ENCODE measurements at regions not wholly inside any gene's neighbourhood (a gene's known extent, or its start where the extent isn't known, plus 50 kb on each side); places are given as distances from the start of the nearest gene placed in this dataset.

DNA sequence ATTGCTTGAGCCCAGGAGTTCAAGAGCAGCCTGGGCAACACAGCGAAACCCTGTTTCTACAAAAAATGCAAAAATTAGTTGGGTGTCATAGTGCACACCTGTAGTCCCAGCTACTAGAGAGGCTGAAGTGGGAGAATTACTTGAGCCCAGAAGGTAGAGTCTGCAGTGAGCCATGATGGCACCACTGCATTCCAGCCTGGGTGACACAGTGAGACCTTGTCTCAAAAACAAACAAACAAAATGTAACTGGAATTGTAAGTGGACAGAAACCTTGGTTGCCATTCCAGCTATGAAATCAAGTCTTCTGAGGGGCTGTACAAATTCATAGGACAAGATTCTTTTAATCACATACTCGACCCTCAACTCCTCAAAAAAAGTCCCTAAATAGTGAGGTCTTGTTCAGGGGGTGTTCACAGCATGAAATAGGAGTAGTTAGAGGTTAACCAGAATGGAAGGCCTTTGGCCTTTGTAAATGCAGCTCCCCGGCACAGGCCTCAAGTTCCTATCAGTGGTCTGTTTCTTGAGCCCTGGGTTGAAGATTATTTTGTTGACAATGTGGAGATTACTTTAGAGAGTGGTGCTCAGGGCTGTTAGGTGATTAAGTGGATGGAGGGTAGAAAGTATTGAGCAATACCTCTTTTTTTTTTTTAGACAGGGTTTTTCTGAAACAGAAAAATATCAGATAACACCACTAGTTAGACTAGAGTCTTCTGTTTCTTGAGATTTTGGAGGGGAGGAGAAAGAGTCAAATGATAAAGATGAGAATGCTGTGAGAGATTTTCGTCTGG lies 138.7 kb upstream of the ZNF648 start:
- peaks cover 0 to 27% (median 0%) of the 10 kb centered on the region in 3 donors for H3K4me1 ChIP-seq
- ATAC-seq (peak; percentile 58 to 89 (median 78)), DNase-seq (peak in 1 of 6 donors; percentile 38), FAIRE-seq (no peak)
- TF ChIP-seq, protein P1, sequence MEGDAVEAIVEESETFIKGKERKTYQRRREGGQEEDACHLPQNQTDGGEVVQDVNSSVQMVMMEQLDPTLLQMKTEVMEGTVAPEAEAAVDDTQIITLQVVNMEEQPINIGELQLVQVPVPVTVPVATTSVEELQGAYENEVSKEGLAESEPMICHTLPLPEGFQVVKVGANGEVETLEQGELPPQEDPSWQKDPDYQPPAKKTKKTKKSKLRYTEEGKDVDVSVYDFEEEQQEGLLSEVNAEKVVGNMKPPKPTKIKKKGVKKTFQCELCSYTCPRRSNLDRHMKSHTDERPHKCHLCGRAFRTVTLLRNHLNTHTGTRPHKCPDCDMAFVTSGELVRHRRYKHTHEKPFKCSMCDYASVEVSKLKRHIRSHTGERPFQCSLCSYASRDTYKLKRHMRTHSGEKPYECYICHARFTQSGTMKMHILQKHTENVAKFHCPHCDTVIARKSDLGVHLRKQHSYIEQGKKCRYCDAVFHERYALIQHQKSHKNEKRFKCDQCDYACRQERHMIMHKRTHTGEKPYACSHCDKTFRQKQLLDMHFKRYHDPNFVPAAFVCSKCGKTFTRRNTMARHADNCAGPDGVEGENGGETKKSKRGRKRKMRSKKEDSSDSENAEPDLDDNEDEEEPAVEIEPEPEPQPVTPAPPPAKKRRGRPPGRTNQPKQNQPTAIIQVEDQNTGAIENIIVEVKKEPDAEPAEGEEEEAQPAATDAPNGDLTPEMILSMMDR (IDR thresholded peaks at IDR 0.05): no peak
- peak overlapping the region in 1 of 4 donors; percentile 19 for H3K27ac ChIP-seq
- no peak overlapping the region for H3K4me3 ChIP-seq
- intact Hi-C loops (cut with DNase I): no loop called here
- WGBS, 2 donors: 48 to 52% methylated on average over 4 of the region's 4 CpGs
- H3K27me3 ChIP-seq: no peaks in the 10 kb centered on the region
- no peaks in the 10 kb centered on the region for H3K36me3 ChIP-seq
- no peaks in the 10 kb centered on the region for H3K9me3 ChIP-seq

DNA sequence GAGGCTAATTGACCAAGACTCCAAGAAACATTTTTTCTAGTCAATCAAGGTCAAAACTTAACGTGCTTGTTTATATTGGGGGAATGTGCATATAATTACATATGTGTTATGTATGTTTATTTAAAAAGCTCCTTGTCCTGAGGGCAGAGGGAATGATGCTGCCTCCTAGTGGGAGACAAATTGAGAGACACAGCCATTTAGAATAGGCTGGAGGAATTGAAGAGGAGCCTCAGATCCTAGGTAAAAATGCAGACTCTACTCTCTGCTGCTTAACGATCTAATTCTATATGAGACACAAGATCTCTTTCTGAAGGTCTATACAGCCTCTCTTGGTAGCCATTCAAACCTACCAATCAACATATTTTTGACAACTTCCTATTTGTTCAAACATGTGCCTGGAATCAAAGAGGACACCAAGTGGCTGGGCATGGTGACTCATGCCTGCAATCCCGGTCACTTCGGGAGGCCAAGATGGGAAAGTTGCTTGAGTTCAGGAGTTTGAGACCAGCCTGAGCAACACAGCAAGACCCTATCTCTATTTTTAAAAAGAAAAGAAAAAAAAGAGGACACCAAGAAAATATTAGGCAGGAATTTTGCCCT lies 136.6 kb upstream of the ZNF648 start:
- no peaks in the 10 kb centered on the region for H3K36me3 ChIP-seq
- WGBS, 2 donors: 72% methylated on average over 4 of the region's 4 CpGs
- DNase-seq: no peak
- no peaks in the 10 kb centered on the region for H3K9me3 ChIP-seq
- H3K27ac ChIP-seq: peak overlapping the region in 1 of 4 donors; percentile 21
- FAIRE-seq: no peak
- intact Hi-C loops (cut with DNase I): no loop called here
- TF ChIP-seq, protein P1 (IDR thresholded peaks at IDR 0.05): no peak
- H3K4me3 ChIP-seq: no peak overlapping the region
- peaks cover 0 to 27% (median 0%) of the 10 kb centered on the region in 3 donors for H3K4me1 ChIP-seq
- peak in 2 of 4 donors; percentile 20 to 36 for ATAC-seq
- no peaks in the 10 kb centered on the region for H3K27me3 ChIP-seq

GRCh38 chr1:182196897-182197870 lies 135.7 kb upstream of the ZNF648 start:
- peaks cover 0 to 27% (median 0%) of the 10 kb centered on the region in 3 donors for H3K4me1 ChIP-seq
- FAIRE-seq (no peak), DNase-seq (no peak), ATAC-seq (peak in 3 of 4 donors; percentile 29 to 62 (median 38))
- H3K36me3 ChIP-seq: no peaks in the 10 kb centered on the region
- intact Hi-C loops (cut with DNase I): no loop called here
- TF ChIP-seq, protein P1 (IDR thresholded peaks at IDR 0.05): no peak
- WGBS, 2 donors: 42 to 44% methylated on average over 7 of the region's 7 CpGs
- H3K4me3 ChIP-seq: no peak overlapping the region
- H3K27me3 ChIP-seq: no peaks in the 10 kb centered on the region
- no peaks in the 10 kb centered on the region for H3K9me3 ChIP-seq
- H3K27ac ChIP-seq: peak overlapping the region in 1 of 4 donors; percentile 21

GRCh38 chr1:182195733-182196132 lies 134.2 kb upstream of the ZNF648 start:
- H3K9me3 ChIP-seq: no peaks in the 10 kb centered on the region
- FAIRE-seq (no peak), ATAC-seq (no peak), DNase-seq (no peak)
- no peak overlapping the region for H3K4me3 ChIP-seq
- intact Hi-C loops (cut with DNase I): no loop called here
- no peaks in the 10 kb centered on the region for H3K27me3 ChIP-seq
- WGBS, 2 donors: 76 to 97% methylated on average over 1 of the region's 1 CpG
- TF ChIP-seq, protein P1 (IDR thresholded peaks at IDR 0.05): no peak
- H3K4me1 ChIP-seq: peaks cover 0 to 22% (median 0%) of the 10 kb centered on the region in 3 donors
- H3K36me3 ChIP-seq: no peaks in the 10 kb centered on the region
- H3K27ac ChIP-seq: no peak overlapping the region
